NB4 (cell line): ENCODE measurements at regions not wholly inside any gene's neighbourhood (a gene's known extent, or its start where the extent isn't known, plus 50 kb on each side); places are given as distances from the start of the nearest gene placed in this dataset.

Experiments used
- MYC ChIP-seq: IDR thresholded peaks from 2 replicates; pipeline ENCODE4 v1.6.1; 2011; ENCODE audit warnings: low read depth, low read length
- POLR2A ChIP-seq: IDR thresholded peaks from 2 replicates; pipeline ENCODE4 v1.6.1; 2011; ENCODE audit warnings: mild to moderate bottlenecking; ENCODE audit not compliant: insufficient read length; ENCODE audit errors: extremely low read depth
- TF ChIP-seq, protein P1 (sequence below): IDR thresholded peaks from one replicate; pipeline ENCODE4 v1.5.1; 2012; ENCODE audit warnings: low read depth, low read length

- TF ChIP-seq, protein P1, sequence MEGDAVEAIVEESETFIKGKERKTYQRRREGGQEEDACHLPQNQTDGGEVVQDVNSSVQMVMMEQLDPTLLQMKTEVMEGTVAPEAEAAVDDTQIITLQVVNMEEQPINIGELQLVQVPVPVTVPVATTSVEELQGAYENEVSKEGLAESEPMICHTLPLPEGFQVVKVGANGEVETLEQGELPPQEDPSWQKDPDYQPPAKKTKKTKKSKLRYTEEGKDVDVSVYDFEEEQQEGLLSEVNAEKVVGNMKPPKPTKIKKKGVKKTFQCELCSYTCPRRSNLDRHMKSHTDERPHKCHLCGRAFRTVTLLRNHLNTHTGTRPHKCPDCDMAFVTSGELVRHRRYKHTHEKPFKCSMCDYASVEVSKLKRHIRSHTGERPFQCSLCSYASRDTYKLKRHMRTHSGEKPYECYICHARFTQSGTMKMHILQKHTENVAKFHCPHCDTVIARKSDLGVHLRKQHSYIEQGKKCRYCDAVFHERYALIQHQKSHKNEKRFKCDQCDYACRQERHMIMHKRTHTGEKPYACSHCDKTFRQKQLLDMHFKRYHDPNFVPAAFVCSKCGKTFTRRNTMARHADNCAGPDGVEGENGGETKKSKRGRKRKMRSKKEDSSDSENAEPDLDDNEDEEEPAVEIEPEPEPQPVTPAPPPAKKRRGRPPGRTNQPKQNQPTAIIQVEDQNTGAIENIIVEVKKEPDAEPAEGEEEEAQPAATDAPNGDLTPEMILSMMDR = no peak
- TF ChIP-seq POLR2A (no peak), MYC (no peak)
Measured at GRCh38 chr2:239694487-239694886, 293.7 kb upstream of the HDAC4 start.
